ENCODE measurements at regions not wholly inside any gene's neighbourhood (a gene's known extent, or its start where the extent isn't known, plus 50 kb on each side); places are given as distances from the start of the nearest gene placed in this dataset.
"Not testable (repeated sequence)": the region's sequence is repeated elsewhere in the genome, so short reads cannot be mapped to it uniquely, and the experiment has no call there.

GRCh38 chr15:47908486-47908885 is 191.2 kb downstream of the SEMA6D start:
- Histone ChIP-seq H2AFZ (ENCODE audit: low read length) (no peak overlapping the region), H3F3A (ENCODE audit: low read depth) (no peaks in the 10 kb centered on the region), H3K9me3 (ENCODE audit: insufficient read depth, low read depth, low read length) (peaks cover 3% of the 10 kb centered on the region; the same call in 1 of the 2 replicates), H3K4me3 (ENCODE audit: low read length, poor library complexity, severe bottlenecking) (no peak overlapping the region), H3K36me3 (ENCODE audit: insufficient read depth, low read length) (no peaks in the 10 kb centered on the region), H3K9me2 (replicated peaks; ENCODE audit: low read depth, low read length) (no peaks in the 10 kb centered on the region), H3K79me2 (ENCODE audit: insufficient read depth, low read length) (no peaks in the 10 kb centered on the region), H3K4me1 (ENCODE audit: insufficient read depth, low read length, poor library complexity, severe bottlenecking) (no peaks in the 10 kb centered on the region), H3K4me2 (ENCODE audit: low read depth, low read length, poor library complexity, severe bottlenecking) (no peak overlapping the region), H3K27me3 (ENCODE audit: insufficient read depth, low read length, poor library complexity, severe bottlenecking) (no peaks in the 10 kb centered on the region), H4K20me1 (ENCODE audit: insufficient read depth, low read length, poor library complexity, severe bottlenecking) (no peaks in the 10 kb centered on the region), H3K9ac (ENCODE audit: low read depth, low read length, poor library complexity, severe bottlenecking) (no peak overlapping the region)
- TF ChIP-seq EZH2phosphoT487 (IDR thresholded peaks at IDR 0.05; ENCODE audit: borderline replicate concordance) (no peak), CTCF (conservative IDR thresholded peaks at IDR 0.05; ENCODE audit: low read length) (no peak)

GRCh38 chr15:47908950-47909670 is 191.8 kb downstream of the SEMA6D start:
- Histone ChIP-seq H3K27me3 (ENCODE audit: insufficient read depth, low read length, poor library complexity, severe bottlenecking) (no peaks in the 10 kb centered on the region), H3F3A (ENCODE audit: low read depth) (no peaks in the 10 kb centered on the region), H3K4me1 (ENCODE audit: insufficient read depth, low read length, poor library complexity, severe bottlenecking) (no peaks in the 10 kb centered on the region), H3K9ac (ENCODE audit: low read depth, low read length, poor library complexity, severe bottlenecking) (no peak overlapping the region), H3K36me3 (ENCODE audit: insufficient read depth, low read length) (no peaks in the 10 kb centered on the region), H2AFZ (ENCODE audit: low read length) (no peak overlapping the region), H3K79me2 (ENCODE audit: insufficient read depth, low read length) (no peaks in the 10 kb centered on the region), H3K4me2 (ENCODE audit: low read depth, low read length, poor library complexity, severe bottlenecking) (no peak overlapping the region), H3K4me3 (ENCODE audit: low read length, poor library complexity, severe bottlenecking) (no peak overlapping the region), H3K9me3 (ENCODE audit: insufficient read depth, low read depth, low read length) (peaks cover 3% of the 10 kb centered on the region; the same call in 1 of the 2 replicates), H3K9me2 (replicated peaks; ENCODE audit: low read depth, low read length) (no peaks in the 10 kb centered on the region), H4K20me1 (ENCODE audit: insufficient read depth, low read length, poor library complexity, severe bottlenecking) (no peaks in the 10 kb centered on the region)
- no peak for TF ChIP-seq EZH2phosphoT487 (IDR thresholded peaks at IDR 0.05; ENCODE audit: borderline replicate concordance)

DNA sequence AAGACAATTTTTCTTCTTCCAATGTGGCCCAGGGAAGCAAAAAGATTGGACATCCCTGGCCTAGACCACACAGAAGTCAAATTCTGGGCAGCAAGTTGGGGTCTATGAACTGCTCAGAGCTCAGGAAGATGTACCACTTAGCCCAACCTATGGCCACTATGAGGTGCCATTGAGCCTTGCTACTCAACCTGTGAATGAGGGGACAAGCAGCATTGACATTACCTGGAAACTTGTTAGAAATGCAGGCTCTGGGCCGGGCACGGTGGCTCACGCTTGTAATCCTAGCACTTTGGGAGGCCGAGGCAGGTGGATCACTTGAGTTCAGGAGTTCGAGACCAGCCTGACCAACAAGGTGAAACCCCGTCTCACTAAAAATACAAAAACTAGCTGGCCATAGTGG is 195.6 kb downstream of the SEMA6D start:
- not testable (repeated sequence) for H3K4me2 ChIP-seq (ENCODE audit: low read depth, low read length, poor library complexity, severe bottlenecking); H3F3A ChIP-seq (ENCODE audit: low read depth); H3K79me2 ChIP-seq (ENCODE audit: insufficient read depth, low read length); H3K9me2 ChIP-seq (replicated peaks; ENCODE audit: low read depth, low read length); H4K20me1 ChIP-seq (ENCODE audit: insufficient read depth, low read length, poor library complexity, severe bottlenecking); H3K4me3 ChIP-seq (ENCODE audit: low read length, poor library complexity, severe bottlenecking); H3K27me3 ChIP-seq (ENCODE audit: insufficient read depth, low read length, poor library complexity, severe bottlenecking); H3K9me3 ChIP-seq (ENCODE audit: insufficient read depth, low read depth, low read length); H2AFZ ChIP-seq (ENCODE audit: low read length); H3K36me3 ChIP-seq (ENCODE audit: insufficient read depth, low read length); H3K4me1 ChIP-seq (ENCODE audit: insufficient read depth, low read length, poor library complexity, severe bottlenecking); H3K9ac ChIP-seq (ENCODE audit: low read depth, low read length, poor library complexity, severe bottlenecking)
- peak; percentile 45 for TF ChIP-seq CTCF (conservative IDR thresholded peaks at IDR 0.05; ENCODE audit: low read length)

DNA sequence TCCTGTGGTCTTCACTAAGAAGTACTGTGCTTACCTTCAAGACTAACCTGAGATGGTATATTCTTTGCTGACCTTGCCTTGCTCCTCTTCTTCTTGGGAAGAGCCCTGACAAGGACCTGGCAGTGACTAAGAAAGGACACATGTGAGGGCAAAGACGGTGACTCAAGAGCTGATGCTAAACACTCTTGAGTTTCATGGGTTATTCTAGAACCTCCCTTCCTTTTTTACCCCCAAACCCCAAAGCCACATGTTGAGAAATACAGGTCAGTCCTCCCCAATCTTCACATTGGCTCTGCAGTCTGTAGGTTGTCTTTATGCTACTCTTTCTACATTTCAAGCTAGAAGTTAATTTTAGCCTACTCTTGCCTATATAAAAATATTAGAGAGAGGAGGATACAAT is 200.6 kb downstream of the SEMA6D start:
- H3K9me2 ChIP-seq (replicated peaks; ENCODE audit: low read depth, low read length): no peaks in the 10 kb centered on the region
- no peak overlapping the region for H3K9ac ChIP-seq (ENCODE audit: low read depth, low read length, poor library complexity, severe bottlenecking)

More for the DNA sequence above, 200.6 kb downstream of the SEMA6D start:
- Histone ChIP-seq H3K4me1 (ENCODE audit: insufficient read depth, low read length, poor library complexity, severe bottlenecking) (no peaks in the 10 kb centered on the region), H3K4me2 (ENCODE audit: low read depth, low read length, poor library complexity, severe bottlenecking) (no peak overlapping the region), H3K4me3 (ENCODE audit: low read length, poor library complexity, severe bottlenecking) (no peak overlapping the region), H3K79me2 (ENCODE audit: insufficient read depth, low read length) (no peaks in the 10 kb centered on the region), H3K36me3 (ENCODE audit: insufficient read depth, low read length) (no peaks in the 10 kb centered on the region), H3K27me3 (ENCODE audit: insufficient read depth, low read length, poor library complexity, severe bottlenecking) (no peaks in the 10 kb centered on the region), H3F3A (ENCODE audit: low read depth) (no peaks in the 10 kb centered on the region), H4K20me1 (ENCODE audit: insufficient read depth, low read length, poor library complexity, severe bottlenecking) (no peaks in the 10 kb centered on the region), H3K9me3 (ENCODE audit: insufficient read depth, low read depth, low read length) (no peaks in the 10 kb centered on the region), H2AFZ (ENCODE audit: low read length) (no peak overlapping the region)
- no peak for TF ChIP-seq CTCF (conservative IDR thresholded peaks at IDR 0.05; ENCODE audit: low read length)
- no peak for TF ChIP-seq EZH2phosphoT487 (IDR thresholded peaks at IDR 0.05; ENCODE audit: borderline replicate concordance)

Data from Loucy (cell line).